ENCODE measurements at regions not wholly inside any gene's neighbourhood (a gene's known extent, or its start where the extent isn't known, plus 50 kb on each side); places are given as distances from the start of the nearest gene placed in this dataset.

DNA sequence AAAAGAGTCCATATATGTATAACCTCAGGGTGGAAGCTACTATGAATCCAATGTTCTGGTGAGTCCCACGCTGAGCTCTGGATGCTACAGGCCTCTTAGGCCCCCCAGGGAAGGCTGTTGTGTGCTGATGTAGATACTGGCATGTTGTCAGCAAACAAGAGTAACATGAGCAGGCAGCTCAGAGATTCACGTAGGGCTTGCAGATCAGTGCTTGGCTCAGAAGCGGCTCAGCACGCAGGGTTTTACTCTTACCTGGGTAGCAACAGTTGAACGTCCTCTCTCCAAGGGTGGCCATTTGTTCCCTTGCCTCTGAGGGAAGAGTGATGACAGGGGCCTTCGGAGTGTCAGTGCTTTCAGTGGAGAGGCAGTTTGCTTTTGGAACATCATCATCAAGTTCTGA is 93.4 kb downstream of the ZFP64 start:
- TF ChIP-seq, protein P1, sequence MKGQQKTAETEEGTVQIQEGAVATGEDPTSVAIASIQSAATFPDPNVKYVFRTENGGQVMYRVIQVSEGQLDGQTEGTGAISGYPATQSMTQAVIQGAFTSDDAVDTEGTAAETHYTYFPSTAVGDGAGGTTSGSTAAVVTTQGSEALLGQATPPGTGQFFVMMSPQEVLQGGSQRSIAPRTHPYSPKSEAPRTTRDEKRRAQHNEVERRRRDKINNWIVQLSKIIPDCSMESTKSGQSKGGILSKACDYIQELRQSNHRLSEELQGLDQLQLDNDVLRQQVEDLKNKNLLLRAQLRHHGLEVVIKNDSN (IDR thresholded peaks at IDR 0.05) = no peak
- TF ChIP-seq EP300 (IDR thresholded peaks at IDR 0.05; ENCODE audit: borderline replicate concordance) (no peak), NFIC (IDR thresholded peaks at IDR 0.05) (no peak), EGR1 (IDR thresholded peaks at IDR 0.05) (no peak), TEAD4 (IDR thresholded peaks at IDR 0.05) (no peak)

DNA sequence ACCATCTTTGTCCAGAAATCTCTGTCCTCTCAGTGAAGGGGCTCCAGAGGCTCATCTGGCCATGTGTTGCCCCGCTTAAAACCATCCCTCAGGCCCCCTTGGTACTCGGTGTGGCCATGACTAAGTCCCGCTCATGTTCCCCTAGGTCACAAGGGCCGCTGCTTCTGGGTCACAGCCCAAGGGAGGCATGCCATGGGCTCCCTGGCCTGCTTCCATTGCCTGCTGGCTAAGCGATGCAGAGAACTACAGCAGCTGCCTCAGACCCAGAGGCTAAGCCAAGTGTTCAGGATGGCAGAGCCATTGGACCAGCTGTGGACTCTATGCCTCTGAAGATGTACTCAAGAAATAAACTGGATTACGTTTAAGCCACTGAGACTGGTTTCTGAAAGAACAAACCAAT is 95.5 kb downstream of the ZFP64 start:
- TF ChIP-seq TCF12 (IDR thresholded peaks at IDR 0.05; ENCODE audit: low read depth) = no peak
- TF ChIP-seq NFIC (IDR thresholded peaks at IDR 0.05) = no peak
- TF ChIP-seq EP300 (IDR thresholded peaks at IDR 0.05; ENCODE audit: borderline replicate concordance) = no peak
- TF ChIP-seq TAF1 (IDR thresholded peaks at IDR 0.05; ENCODE audit: low read depth) = no peak
- TF ChIP-seq, protein P1 (IDR thresholded peaks at IDR 0.05) = no peak
- TF ChIP-seq, protein P2, sequence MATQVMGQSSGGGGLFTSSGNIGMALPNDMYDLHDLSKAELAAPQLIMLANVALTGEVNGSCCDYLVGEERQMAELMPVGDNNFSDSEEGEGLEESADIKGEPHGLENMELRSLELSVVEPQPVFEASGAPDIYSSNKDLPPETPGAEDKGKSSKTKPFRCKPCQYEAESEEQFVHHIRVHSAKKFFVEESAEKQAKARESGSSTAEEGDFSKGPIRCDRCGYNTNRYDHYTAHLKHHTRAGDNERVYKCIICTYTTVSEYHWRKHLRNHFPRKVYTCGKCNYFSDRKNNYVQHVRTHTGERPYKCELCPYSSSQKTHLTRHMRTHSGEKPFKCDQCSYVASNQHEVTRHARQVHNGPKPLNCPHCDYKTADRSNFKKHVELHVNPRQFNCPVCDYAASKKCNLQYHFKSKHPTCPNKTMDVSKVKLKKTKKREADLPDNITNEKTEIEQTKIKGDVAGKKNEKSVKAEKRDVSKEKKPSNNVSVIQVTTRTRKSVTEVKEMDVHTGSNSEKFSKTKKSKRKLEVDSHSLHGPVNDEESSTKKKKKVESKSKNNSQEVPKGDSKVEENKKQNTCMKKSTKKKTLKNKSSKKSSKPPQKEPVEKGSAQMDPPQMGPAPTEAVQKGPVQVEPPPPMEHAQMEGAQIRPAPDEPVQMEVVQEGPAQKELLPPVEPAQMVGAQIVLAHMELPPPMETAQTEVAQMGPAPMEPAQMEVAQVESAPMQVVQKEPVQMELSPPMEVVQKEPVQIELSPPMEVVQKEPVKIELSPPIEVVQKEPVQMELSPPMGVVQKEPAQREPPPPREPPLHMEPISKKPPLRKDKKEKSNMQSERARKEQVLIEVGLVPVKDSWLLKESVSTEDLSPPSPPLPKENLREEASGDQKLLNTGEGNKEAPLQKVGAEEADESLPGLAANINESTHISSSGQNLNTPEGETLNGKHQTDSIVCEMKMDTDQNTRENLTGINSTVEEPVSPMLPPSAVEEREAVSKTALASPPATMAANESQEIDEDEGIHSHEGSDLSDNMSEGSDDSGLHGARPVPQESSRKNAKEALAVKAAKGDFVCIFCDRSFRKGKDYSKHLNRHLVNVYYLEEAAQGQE (IDR thresholded peaks at IDR 0.05; ENCODE audit: low read depth) = no peak
- TF ChIP-seq TEAD4 (IDR thresholded peaks at IDR 0.05) = no peak
- TF ChIP-seq YY1 (IDR thresholded peaks at IDR 0.05; ENCODE audit: low read depth) = no peak
- TF ChIP-seq, protein P3, sequence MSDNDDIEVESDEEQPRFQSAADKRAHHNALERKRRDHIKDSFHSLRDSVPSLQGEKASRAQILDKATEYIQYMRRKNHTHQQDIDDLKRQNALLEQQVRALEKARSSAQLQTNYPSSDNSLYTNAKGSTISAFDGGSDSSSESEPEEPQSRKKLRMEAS (IDR thresholded peaks at IDR 0.05) = no peak
- no peak for TF ChIP-seq FOXM1 (IDR thresholded peaks at IDR 0.05; ENCODE audit: borderline replicate concordance, low read depth)
- TF ChIP-seq CREB1 (IDR thresholded peaks at IDR 0.05; ENCODE audit: low read depth) = no peak
- TF ChIP-seq RAD21 (IDR thresholded peaks at IDR 0.05; ENCODE audit: low read depth) = no peak

DNA sequence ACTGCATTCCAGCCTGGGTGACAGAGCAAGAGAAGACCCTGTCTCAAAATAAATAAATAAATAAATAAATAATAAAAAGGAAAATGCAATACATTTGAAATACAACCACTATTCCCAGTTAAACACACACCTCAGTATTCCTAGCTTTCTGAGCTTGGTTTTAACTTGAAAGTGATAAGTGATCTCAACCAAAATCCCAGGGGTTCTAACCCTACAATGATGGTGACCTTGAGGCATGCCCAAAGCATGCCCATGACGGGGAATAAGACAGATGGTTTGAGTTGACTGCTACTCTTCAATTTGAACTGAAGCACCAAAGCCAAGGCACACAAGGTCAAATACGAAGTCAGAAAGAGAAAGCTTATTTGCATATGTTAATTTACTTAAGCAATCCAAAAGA is 96.9 kb downstream of the ZFP64 start:
- TF ChIP-seq YY1 (IDR thresholded peaks at IDR 0.05; ENCODE audit: low read depth) = no peak
- no peak for TF ChIP-seq TEAD4 (IDR thresholded peaks at IDR 0.05)
- no peak for TF ChIP-seq TAF1 (IDR thresholded peaks at IDR 0.05; ENCODE audit: low read depth)
- TF ChIP-seq CREB1 (IDR thresholded peaks at IDR 0.05; ENCODE audit: low read depth) = no peak
- TF ChIP-seq, protein P3 (IDR thresholded peaks at IDR 0.05) = no peak
- no peak for TF ChIP-seq ZBTB7A (IDR thresholded peaks at IDR 0.05; ENCODE audit: low read depth)
- TF ChIP-seq, protein P2 (IDR thresholded peaks at IDR 0.05; ENCODE audit: low read depth) = no peak
- TF ChIP-seq RAD21 (IDR thresholded peaks at IDR 0.05; ENCODE audit: low read depth) = no peak

DNA sequence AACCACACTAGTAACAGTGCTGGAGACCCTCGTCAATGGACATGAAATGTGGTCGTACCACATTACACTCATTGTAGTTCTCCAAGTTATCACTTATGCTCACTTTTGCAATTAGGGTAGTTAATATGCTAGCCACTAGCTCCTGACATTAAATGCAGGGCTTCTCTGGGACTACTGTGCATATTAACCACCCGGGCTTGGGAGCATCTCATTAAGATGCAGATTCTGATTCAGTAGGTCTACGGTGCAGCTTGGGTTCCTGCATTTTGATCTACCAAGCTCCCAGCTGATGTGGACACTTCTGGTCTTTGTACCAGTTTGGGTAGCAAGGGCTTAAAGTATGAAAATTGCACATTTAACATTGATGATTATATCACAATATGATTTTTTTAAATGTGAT is 98.0 kb downstream of the ZFP64 start:
- TF ChIP-seq, protein P1 (IDR thresholded peaks at IDR 0.05) = no peak
- TF ChIP-seq CEBPB (IDR thresholded peaks at IDR 0.05) = no peak
- no peak for TF ChIP-seq EP300 (IDR thresholded peaks at IDR 0.05; ENCODE audit: borderline replicate concordance)
- TF ChIP-seq TCF12 (IDR thresholded peaks at IDR 0.05; ENCODE audit: low read depth) = no peak
- no peak for TF ChIP-seq NFIC (IDR thresholded peaks at IDR 0.05)
- TF ChIP-seq, protein P3 (IDR thresholded peaks at IDR 0.05) = no peak
- no peak for TF ChIP-seq FOXM1 (IDR thresholded peaks at IDR 0.05; ENCODE audit: borderline replicate concordance, low read depth)
- TF ChIP-seq, protein P2 (IDR thresholded peaks at IDR 0.05; ENCODE audit: low read depth) = no peak

Data from Ishikawa (cell line).